OCI-LY1 (cell line): ENCODE measurements at regions not wholly inside any gene's neighbourhood (a gene's known extent, or its start where the extent isn't known, plus 50 kb on each side); places are given as distances from the start of the nearest gene placed in this dataset.

Source experiments
- H2AFZ ChIP-seq: fragments of 200-600 bp; sonication (generic), shearing (Covaris generic); 2 replicates; pipeline ENCODE4 v1.6.0; 2014; ENCODE audit warnings: antibody characterized with exemption, mild to moderate bottlenecking, low read length
- H3F3A ChIP-seq: fragments of 200-600 bp; sonication (generic), shearing (Covaris generic); 2 replicates; pipeline ENCODE4 v1.6.0; 2014; ENCODE audit warnings: mild to moderate bottlenecking, antibody characterized with exemption, low read length, moderate library complexity; ENCODE audit not compliant: insufficient read depth
- H3K27ac ChIP-seq: fragments of 200-600 bp; sonication (generic); 2 replicates; pipeline ENCODE4 v1.5.1; 2014; ENCODE audit warnings: low read length, mixed run types, mild to moderate bottlenecking, low read depth; ENCODE audit not compliant: poor library complexity, severe bottlenecking
- H3K27me3 ChIP-seq: fragments of 200-600 bp; sonication (generic); 2 replicates; pipeline ENCODE4 v1.6.0; 2014; ENCODE audit warnings: antibody characterized with exemption, mild to moderate bottlenecking, low read length, moderate library complexity; ENCODE audit not compliant: insufficient read depth
- H3K36me3 ChIP-seq: fragments of 200-600 bp; sonication (generic); 2 replicates; pipeline ENCODE4 v1.6.1; 2014; ENCODE audit warnings: mild to moderate bottlenecking, antibody characterized with exemption, low read length, moderate library complexity, mixed read lengths; ENCODE audit not compliant: insufficient read depth
- H3K4me1 ChIP-seq: fragments of 200-600 bp; sonication (generic); 2 replicates; pipeline ENCODE4 v1.5.1; 2014; ENCODE audit warnings: mild to moderate bottlenecking, low read length, moderate library complexity; ENCODE audit not compliant: insufficient read depth, severe bottlenecking
- H3K4me2 ChIP-seq: fragments of 200-600 bp; sonication (generic), shearing (Covaris generic); 2 replicates; pipeline ENCODE4 v1.6.1; 2014; ENCODE audit warnings: low read length
- H3K4me3 ChIP-seq: fragments of 200-600 bp; sonication (generic); 2 replicates; pipeline ENCODE4 v1.5.1; 2014; ENCODE audit warnings: low read length, low read depth, mild to moderate bottlenecking, mixed read lengths; ENCODE audit not compliant: poor library complexity, severe bottlenecking
- H3K79me2 ChIP-seq: fragments of 200-600 bp; shearing (Covaris generic); 2 replicates; pipeline ENCODE4 v1.6.1; 2016; ENCODE audit warnings: mixed run types, low read length, mixed read lengths; ENCODE audit not compliant: insufficient read depth
- H3K9ac ChIP-seq: fragments of 200-600 bp; sonication (generic), shearing (Covaris generic); 2 replicates; pipeline ENCODE4 v1.6.1; 2014; ENCODE audit warnings: mild to moderate bottlenecking, low read length, mixed read lengths
- H3K9me2 ChIP-seq: fragments of 200-600 bp; sonication (generic), shearing (Covaris generic); 2 replicates; pipeline ENCODE4 v1.6.1; 2014; ENCODE audit warnings: low read depth, mild to moderate bottlenecking, low read length, mixed read lengths
- H3K9me3 ChIP-seq: fragments of 200-600 bp; shearing (Covaris generic); 2 replicates; pipeline ENCODE4 v1.6.1; 2014; ENCODE audit warnings: low read length, mixed read lengths
- H4K20me1 ChIP-seq: fragments of 200-600 bp; sonication (generic), shearing (Covaris generic); 2 replicates; pipeline ENCODE4 v1.6.0; 2016; ENCODE audit warnings: mild to moderate bottlenecking, low read length; ENCODE audit not compliant: insufficient read depth
- CTCF ChIP-seq: fragments of 200-600 bp; sonication (generic), shearing (Covaris generic); IDR thresholded peaks from 2 replicates; pipeline ENCODE4 v1.5.1; 2017; ENCODE audit warnings: mild to moderate bottlenecking, antibody characterized with exemption, low read length, moderate library complexity, mixed read lengths
- EZH2 ChIP-seq: fragments of 200-600 bp; sonication (generic), shearing (Covaris generic); IDR thresholded peaks from 2 replicates; pipeline ENCODE4 v1.8.0; 2017; ENCODE audit warnings: borderline replicate concordance, mixed run types, mild to moderate bottlenecking, antibody characterized with exemption, low read length, moderate library complexity, mixed read lengths

DNA sequence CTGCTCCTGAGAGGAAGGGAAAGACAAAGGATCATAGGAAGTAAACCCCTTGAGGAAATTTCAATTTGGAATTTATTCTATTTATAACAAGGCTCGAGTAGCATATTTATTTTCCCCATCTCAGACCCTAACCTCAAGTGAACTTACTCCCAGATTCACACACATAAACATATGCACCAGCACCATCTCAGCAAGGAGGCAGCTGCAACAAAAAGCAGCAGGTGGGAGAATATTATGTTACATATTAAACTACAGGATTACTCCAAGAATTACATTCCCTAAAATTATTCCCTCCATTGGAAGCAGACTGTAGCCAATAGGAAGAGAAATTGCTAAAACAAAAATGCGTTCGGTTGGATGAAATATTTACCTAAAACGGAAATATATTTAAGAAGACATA is 108.4 kb upstream of the PRSS3 start:
- no peak overlapping the region for H3K4me3 ChIP-seq
- TF ChIP-seq CTCF (no peak), EZH2 (no peak)
- no peaks in the 10 kb centered on the region for H3K4me1 ChIP-seq
- no peaks in the 10 kb centered on the region for H3K79me2 ChIP-seq
- H3K36me3 ChIP-seq, result no peaks in the 10 kb centered on the region
- no peaks in the 10 kb centered on the region for H3K9me2 ChIP-seq
- no peak overlapping the region for H3K9ac ChIP-seq
- no peaks in the 10 kb centered on the region for H3F3A ChIP-seq
- no peak overlapping the region for H3K27ac ChIP-seq
- no peak overlapping the region for H2AFZ ChIP-seq
- H4K20me1 ChIP-seq, result no peaks in the 10 kb centered on the region
- 0 out of 2 replicates have a peak, but pooled peaks cover 7% of the 10 kb centered on the region for H3K27me3 ChIP-seq
- no peak overlapping the region for H3K4me2 ChIP-seq
- H3K9me3 ChIP-seq, result no peaks in the 10 kb centered on the region

GRCh38 chr9:33687779-33688178 is 107.6 kb upstream of the PRSS3 start:
- Histone ChIP-seq H3K4me3 (no peak overlapping the region), H3K27ac (no peak overlapping the region)

GRCh38 chr9:33690143-33690933 is 105.0 kb upstream of the PRSS3 start:
- H3K4me2 ChIP-seq, result no peak overlapping the region
- no peaks in the 10 kb centered on the region for H4K20me1 ChIP-seq
- TF ChIP-seq EZH2 (no peak), CTCF (no peak)
- no peaks in the 10 kb centered on the region for H3F3A ChIP-seq
- H3K4me1 ChIP-seq, result no peaks in the 10 kb centered on the region
- no peaks in the 10 kb centered on the region for H3K9me2 ChIP-seq
- no peak overlapping the region for H2AFZ ChIP-seq
- H3K9ac ChIP-seq, result no peak overlapping the region
- no peaks in the 10 kb centered on the region for H3K9me3 ChIP-seq
- no peaks in the 10 kb centered on the region for H3K79me2 ChIP-seq
- no peak overlapping the region for H3K27ac ChIP-seq
- H3K4me3 ChIP-seq, result no peak overlapping the region
- 0 out of 2 replicates have a peak, but pooled peaks cover 7% of the 10 kb centered on the region for H3K27me3 ChIP-seq
- no peaks in the 10 kb centered on the region for H3K36me3 ChIP-seq

More at GRCh38 chr9:33687779-33688178, 107.6 kb upstream of the PRSS3 start:
- Histone ChIP-seq H4K20me1 (no peaks in the 10 kb centered on the region), H3K4me2 (no peak overlapping the region), H3K27me3 (0 out of 2 replicates have a peak, but pooled peaks cover 7% of the 10 kb centered on the region), H3K36me3 (no peaks in the 10 kb centered on the region), H3K9ac (no peak overlapping the region), H3K9me3 (no peaks in the 10 kb centered on the region), H2AFZ (no peak overlapping the region), H3F3A (no peaks in the 10 kb centered on the region), H3K79me2 (no peaks in the 10 kb centered on the region), H3K4me1 (no peaks in the 10 kb centered on the region), H3K9me2 (no peaks in the 10 kb centered on the region)
- no peak for TF ChIP-seq CTCF
- TF ChIP-seq EZH2, result no peak
